HG02759 (cell line): ENCODE measurements at regions not wholly inside any gene's neighbourhood (a gene's known extent, or its start where the extent isn't known, plus 50 kb on each side); places are given as distances from the start of the nearest gene placed in this dataset.
"Not testable (repeated sequence)": the region's sequence is repeated elsewhere in the genome, so short reads cannot be mapped to it uniquely, and the experiment has no call there.

Experiments
- ATAC-seq: cut with Tn5 transposase; IDR thresholded peaks from one replicate; pipeline ENCODE4 v1.9.1; 2021; ENCODE audit warnings: mild to moderate bottlenecking, moderate library complexity; ENCODE audit not compliant: unreplicated experiment

- ATAC-seq: no peak
Measured at GRCh38 chr2:45121236-45121927, 112.1 kb upstream of the SIX2 start.

GRCh38 chr2:45120546-45120945, 111.3 kb upstream of the SIX2 start:
- no peak for ATAC-seq

GRCh38 chr2:45119855-45120254, 110.6 kb upstream of the SIX2 start:
- ATAC-seq: no peak

GRCh38 chr2:45119038-45119437, 109.8 kb upstream of the SIX2 start:
- ATAC-seq: no peak

GRCh38 chr2:45117383-45117782, 108.1 kb upstream of the SIX2 start:
- no peak for ATAC-seq

GRCh38 chr2:45115181-45115580, 105.9 kb upstream of the SIX2 start:
- no peak for ATAC-seq

- ATAC-seq: no peak
Measured at GRCh38 chr2:45114221-45114955, 105.1 kb upstream of the SIX2 start.

- no peak for ATAC-seq
Measured at GRCh38 chr2:45112750-45113149, 103.5 kb upstream of the SIX2 start.

- ATAC-seq: no peak
Measured at GRCh38 chr2:45105050-45105582, 95.9 kb upstream of the SIX2 start.

GRCh38 chr2:45104429-45104828, 95.2 kb upstream of the SIX2 start:
- ATAC-seq: no peak

- no peak for ATAC-seq
Measured at GRCh38 chr2:45103351-45104345, 94.4 kb upstream of the SIX2 start.

- no peak for ATAC-seq
Measured at GRCh38 chr2:45102579-45103117, 93.4 kb upstream of the SIX2 start.

- no peak for ATAC-seq
Measured at GRCh38 chr2:45102141-45102540, 92.9 kb upstream of the SIX2 start.

- no peak for ATAC-seq
Measured at GRCh38 chr2:45096996-45097395, 87.7 kb upstream of the SIX2 start.

- not testable (repeated sequence) for ATAC-seq
Measured at GRCh38 chr2:45096038-45096437, 86.8 kb upstream of the SIX2 start.

GRCh38 chr2:45093663-45094062, 84.4 kb upstream of the SIX2 start:
- ATAC-seq: no peak

GRCh38 chr2:45093181-45093580, 83.9 kb upstream of the SIX2 start:
- no peak for ATAC-seq

GRCh38 chr2:45089554-45090261, 80.5 kb upstream of the SIX2 start:
- no peak for ATAC-seq

GRCh38 chr2:45085487-45085886, 76.2 kb upstream of the SIX2 start:
- ATAC-seq: no peak

- no peak for ATAC-seq
Measured at GRCh38 chr2:45084361-45085020, 75.2 kb upstream of the SIX2 start.
